H7 (cell line): ENCODE measurements at regions not wholly inside any gene's neighbourhood (a gene's known extent, or its start where the extent isn't known, plus 50 kb on each side); places are given as distances from the start of the nearest gene placed in this dataset.

Experiments
- DNase-seq: peaks from one replicate; pipeline ENCODE4 v3.0.0; 2012
- H3K27me3 ChIP-seq: 2 replicates; pipeline ENCODE4 v1.6.0; 2011; ENCODE audit warnings: mild to moderate bottlenecking, low read length; ENCODE audit not compliant: control insufficient read depth, insufficient read depth
- H3K36me3 ChIP-seq: replicated peaks from 2 replicates; pipeline ENCODE4 v1.5.1; 2011; ENCODE audit warnings: low read length; ENCODE audit not compliant: control insufficient read depth, insufficient read depth
- H3K4me3 ChIP-seq: 2 replicates; pipeline ENCODE4 v1.5.1; 2011; ENCODE audit warnings: low read depth, mild to moderate bottlenecking, control low read depth, low read length, moderate library complexity; ENCODE audit not compliant: insufficient read depth

DNA sequence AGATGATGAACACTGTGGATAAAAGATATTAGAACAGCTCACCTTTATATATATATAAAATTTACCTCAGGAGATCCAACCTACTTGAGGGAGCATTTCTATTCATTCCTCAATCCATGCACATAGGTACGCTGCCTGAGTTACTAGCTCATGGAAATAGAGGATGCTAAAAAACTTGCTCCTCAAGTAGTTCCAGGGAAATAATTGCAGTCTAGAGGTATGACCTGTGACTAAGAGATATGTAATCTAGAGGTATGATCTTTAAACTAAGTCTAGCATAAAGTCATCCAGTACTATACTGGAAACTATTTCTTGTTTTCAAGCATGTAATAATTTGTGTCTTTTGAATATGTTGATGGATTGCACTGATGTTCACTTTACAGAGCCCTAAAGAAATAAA lies 471.2 kb downstream of the TAF11L14 start:
- H3K36me3 ChIP-seq = no peaks in the 10 kb centered on the region
- DNase-seq = no peak
- no peaks in the 10 kb centered on the region for H3K27me3 ChIP-seq
- H3K4me3 ChIP-seq = no peak overlapping the region

DNA sequence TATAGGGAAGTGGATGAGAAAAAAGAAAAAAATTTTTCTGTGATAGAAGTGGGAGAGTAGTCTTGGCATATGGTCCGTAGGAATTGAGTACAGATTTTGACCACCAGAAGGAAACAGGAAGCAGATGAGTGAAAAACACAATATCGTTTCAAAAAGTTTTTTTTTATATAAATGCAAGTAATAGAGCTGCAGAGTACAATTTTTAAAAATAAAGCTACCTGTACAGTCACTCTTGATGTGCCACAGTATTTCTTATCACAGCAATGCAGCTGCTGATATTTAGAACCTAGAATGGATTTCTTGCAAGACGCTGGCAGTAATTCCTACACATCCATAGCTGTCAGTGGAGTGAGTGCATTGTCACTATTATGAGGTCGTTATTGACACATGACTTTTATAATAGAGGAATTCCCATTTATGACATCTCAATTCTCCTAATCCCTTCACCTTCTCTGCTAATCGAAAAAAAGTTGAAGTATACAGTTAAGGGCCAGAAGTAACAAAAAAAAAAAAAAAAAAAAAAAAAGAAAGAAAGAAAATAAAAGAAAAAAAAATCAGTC lies 477.7 kb downstream of the TAF11L14 start:
- Histone ChIP-seq H3K27me3 (no peaks in the 10 kb centered on the region), H3K36me3 (no peaks in the 10 kb centered on the region), H3K4me3 (no peak overlapping the region)
- no peak for DNase-seq

DNA sequence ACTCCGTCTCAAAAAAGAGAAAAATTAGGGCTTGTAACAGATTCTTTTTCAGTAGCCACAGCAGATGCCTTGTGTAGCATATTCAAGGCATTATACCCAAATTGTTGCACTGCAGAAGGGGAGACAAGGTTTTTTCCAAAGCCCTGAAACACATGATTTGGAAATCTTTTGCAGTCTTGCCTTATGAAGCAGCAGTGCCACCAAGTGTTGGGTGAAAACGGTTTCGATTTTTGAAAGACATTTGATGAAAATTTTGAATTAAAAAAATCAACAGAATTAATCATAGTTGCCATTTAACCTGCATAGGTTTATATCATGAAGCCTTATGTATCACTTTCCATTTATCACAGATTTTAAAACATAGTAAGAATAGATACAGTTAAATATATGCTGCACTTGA lies 479.5 kb downstream of the TAF11L14 start:
- no peak for DNase-seq
- Histone ChIP-seq H3K4me3 (no peak overlapping the region), H3K27me3 (no peaks in the 10 kb centered on the region), H3K36me3 (no peaks in the 10 kb centered on the region)

DNA sequence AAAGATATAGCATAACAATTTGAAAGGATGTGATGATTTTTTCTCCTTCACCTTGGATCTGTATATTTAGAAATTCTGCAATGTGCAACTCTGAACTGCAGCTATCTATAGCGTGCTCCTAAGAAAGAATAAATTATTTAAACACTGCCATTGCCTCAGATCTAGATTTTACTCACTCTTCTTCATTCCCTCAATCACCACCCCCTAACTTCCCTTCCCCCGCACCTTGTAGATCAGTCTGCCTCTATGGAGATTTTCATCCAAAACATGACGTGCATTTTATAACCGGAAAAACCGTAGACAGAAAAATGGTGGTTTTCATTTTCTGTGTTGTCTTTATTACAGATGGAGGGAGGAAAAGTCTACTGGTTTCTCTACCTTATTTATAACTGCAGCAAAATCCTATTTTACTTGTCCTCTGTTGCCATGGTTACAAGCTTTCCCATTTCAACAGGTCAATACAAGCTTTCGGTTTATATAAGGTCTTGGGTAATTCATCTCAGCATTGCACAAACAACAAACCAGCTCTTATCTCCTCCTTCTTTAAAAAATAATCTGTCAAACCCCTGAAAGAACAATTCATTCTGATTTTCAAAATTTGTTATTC lies 480.0 kb downstream of the TAF11L14 start:
- no peaks in the 10 kb centered on the region for H3K36me3 ChIP-seq
- no peak for DNase-seq
- no peaks in the 10 kb centered on the region for H3K27me3 ChIP-seq
- H3K4me3 ChIP-seq = no peak overlapping the region

DNA sequence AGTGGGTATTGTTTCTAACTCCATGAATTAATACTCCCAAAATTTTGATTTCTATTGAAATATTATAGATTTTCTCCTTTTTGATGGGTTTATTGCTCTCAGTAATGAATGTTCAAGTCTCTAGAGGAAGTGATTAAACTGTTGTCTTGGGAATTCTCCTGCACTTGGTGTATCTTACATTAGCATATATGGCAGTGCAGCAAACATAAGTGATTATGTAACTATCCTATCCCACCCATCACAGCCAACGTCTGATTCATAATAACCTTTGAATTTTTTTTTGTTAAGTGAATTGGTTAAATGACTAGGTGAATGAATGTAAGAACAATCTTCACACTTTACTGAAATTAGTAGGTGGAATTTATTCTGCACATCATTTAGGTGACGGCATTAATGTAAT lies 483.7 kb downstream of the TAF11L14 start:
- no peaks in the 10 kb centered on the region for H3K27me3 ChIP-seq
- H3K36me3 ChIP-seq = no peaks in the 10 kb centered on the region
- no peak for DNase-seq
- no peak overlapping the region for H3K4me3 ChIP-seq

DNA sequence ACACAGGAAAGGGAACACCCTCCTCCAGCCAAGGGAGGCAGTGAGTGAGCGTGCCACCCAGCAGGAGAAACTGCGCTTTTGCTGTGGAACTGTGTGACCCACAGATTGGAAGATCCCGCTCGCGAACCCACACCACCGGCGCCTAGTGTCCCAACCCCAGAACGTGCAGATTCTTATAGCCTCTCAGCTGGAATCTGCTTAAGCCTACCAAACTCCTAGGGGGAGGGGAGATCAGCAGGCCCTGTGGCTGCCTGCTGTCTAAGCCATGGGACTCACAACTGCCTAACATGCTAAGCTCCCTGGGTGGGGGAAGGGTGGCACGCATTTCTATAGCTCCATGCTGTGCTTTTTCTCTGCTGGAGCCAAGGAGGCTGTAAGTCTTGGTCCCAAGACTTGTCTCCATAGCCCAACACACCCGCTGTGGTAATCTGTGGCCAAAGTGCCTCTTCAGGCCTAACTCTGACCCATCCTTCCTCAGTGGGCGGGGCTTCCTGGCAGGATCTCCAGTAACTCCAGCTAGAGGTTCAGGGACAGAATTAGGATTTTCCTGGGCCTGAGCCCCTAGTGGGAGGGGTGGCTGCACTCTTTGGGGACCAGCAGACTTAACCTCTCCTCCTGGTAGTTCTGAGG lies 485.0 kb downstream of the TAF11L14 start:
- DNase-seq = no peak
- no peaks in the 10 kb centered on the region for H3K27me3 ChIP-seq
- H3K36me3 ChIP-seq = no peaks in the 10 kb centered on the region
- H3K4me3 ChIP-seq = no peak overlapping the region

DNA sequence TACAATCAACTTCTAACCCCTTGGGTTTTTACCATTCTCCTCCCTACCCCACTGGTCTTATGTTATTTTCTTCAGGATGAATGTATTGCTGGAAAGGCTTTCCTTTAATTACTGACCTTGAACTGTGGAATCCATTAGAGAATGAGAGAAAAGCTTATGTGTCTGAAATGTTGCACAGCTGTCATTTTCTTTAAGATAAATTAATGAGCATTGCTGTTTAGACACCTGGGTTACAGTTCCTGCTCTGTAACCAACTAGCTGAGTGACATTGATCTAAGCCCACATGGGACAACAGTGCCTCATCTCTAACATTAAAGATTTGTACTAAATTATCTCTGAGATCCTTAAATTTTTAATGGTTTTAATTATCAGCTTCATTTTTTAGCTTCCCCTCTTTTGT lies 507.0 kb downstream of the TAF11L14 start:
- H3K36me3 ChIP-seq = no peaks in the 10 kb centered on the region
- H3K27me3 ChIP-seq = no peaks in the 10 kb centered on the region
- H3K4me3 ChIP-seq = no peak overlapping the region
- DNase-seq = no peak

DNA sequence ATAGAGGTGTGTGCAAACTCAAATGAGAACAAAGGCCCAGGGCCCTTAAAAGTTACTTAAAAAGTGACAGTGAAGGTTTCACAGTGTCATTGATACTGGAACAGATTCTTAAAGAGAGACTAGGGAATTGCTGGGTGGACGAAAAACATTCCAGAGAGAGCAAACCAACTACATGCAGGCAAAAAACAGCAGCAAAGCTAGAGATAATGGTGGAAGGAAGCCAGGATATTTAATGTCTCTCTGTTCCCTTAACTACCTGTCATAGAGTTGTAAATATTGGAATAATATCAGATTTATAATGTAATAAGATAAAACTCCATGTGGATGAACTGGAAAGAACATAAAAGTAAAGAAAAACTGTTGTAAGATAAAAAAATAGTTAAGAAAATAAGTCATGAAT lies 508.6 kb downstream of the TAF11L14 start:
- Histone ChIP-seq H3K27me3 (no peaks in the 10 kb centered on the region), H3K36me3 (no peaks in the 10 kb centered on the region), H3K4me3 (no peak overlapping the region)
- DNase-seq = no peak

DNA sequence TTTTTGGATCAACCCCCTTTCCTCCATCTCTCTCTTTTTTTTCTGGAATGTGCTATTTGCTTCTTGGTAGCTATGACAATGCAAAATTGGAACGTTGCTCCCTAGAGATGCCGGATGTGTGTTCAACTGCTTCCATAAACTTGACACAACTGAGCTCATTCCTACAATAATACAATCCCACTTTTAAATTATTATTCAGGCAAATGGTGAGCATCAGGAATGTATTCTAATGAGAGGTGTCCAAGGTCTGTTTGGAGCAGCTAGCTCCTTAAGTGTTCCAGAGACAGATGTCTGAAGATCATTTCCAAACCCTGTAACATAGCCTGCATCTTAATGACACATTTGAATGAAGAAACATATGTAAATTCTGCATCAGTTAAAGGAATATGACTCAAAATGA lies 518.4 kb downstream of the TAF11L14 start:
- no peaks in the 10 kb centered on the region for H3K36me3 ChIP-seq
- no peak for DNase-seq
- no peak overlapping the region for H3K4me3 ChIP-seq
- H3K27me3 ChIP-seq = no peaks in the 10 kb centered on the region

DNA sequence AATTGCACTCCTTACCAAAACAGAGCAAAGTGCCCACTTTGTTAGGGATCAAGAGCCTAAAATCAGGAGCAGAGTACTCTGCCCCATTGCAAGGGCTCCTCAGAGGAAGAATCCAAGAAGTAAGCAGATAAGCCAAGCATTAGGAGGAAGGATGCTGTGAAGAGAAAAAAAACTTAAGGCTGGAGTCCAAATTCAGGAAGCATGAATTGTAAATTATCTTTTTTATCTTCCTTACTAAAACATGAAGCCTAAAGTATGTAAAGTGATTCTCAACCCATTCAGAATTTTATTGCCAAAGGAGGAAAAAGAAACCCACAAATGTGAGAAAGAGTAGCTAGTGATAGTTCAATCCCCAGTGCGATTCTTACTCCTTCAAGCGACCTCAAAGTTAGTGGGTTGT lies 523.9 kb downstream of the TAF11L14 start:
- Histone ChIP-seq H3K36me3 (no peaks in the 10 kb centered on the region), H3K27me3 (no peaks in the 10 kb centered on the region), H3K4me3 (no peak overlapping the region)
- DNase-seq = no peak

DNA sequence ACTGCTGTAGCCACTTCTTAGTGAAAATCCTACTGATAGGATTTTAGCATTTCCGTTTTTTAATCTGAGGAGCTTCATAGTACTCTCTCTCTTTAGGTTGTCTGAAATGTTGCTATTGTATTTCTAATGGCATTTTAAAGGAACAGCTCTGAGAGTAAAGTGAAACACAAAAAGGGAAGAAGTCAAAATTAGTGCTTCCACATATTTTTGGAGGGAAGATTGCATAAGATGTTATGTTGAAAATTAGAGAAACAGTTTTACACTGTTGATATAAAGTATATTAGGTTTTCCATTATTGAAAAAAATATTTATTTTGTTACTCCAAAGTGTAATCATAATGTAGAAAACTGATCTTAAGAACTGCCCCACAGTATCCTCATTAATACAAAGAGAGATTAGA lies 525.1 kb downstream of the TAF11L14 start:
- DNase-seq = no peak
- H3K36me3 ChIP-seq = no peaks in the 10 kb centered on the region
- no peaks in the 10 kb centered on the region for H3K27me3 ChIP-seq
- H3K4me3 ChIP-seq = no peak overlapping the region

DNA sequence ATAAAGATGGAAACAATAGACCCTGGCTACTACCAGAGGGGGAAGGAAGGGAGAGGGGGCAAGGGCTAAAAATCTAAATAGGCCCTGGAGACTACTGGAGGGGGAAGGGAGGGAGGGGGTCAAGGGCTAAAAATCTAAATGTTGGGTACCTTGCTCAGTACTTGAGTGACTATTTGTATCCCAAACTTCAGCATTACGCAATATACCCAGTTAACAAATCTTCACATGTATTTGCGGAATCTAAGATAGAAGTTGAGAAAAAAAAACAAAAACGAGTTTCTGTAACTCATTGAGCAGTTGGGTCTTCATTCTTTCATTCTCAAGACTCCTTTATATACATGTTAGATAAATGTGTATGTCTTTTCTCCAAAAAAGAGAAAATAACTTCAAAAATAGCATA lies 537.4 kb downstream of the TAF11L14 start:
- H3K27me3 ChIP-seq = no peaks in the 10 kb centered on the region
- no peak for DNase-seq
- H3K36me3 ChIP-seq = no peaks in the 10 kb centered on the region
- H3K4me3 ChIP-seq = no peak overlapping the region

DNA sequence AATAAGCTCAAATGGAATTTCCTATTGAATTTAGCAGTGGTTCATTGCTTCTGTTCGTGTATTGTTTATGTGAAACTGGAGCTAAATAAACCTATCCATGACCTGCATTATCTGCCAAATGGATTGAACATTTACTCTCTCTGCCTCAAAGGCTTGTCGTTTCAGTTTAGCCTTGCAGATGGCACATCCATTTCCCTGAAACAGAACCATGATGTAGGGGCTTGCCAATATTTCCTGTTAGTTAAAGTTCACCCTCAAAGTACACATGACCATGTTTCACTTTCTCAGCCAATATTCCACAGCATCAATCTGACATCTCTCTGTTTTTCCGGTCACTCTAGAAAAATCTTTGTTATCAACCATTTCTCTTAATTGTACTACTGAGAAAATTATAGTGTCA lies 545.3 kb downstream of the TAF11L14 start:
- Histone ChIP-seq H3K36me3 (no peaks in the 10 kb centered on the region), H3K27me3 (no peaks in the 10 kb centered on the region), H3K4me3 (no peak overlapping the region)
- DNase-seq = no peak

DNA sequence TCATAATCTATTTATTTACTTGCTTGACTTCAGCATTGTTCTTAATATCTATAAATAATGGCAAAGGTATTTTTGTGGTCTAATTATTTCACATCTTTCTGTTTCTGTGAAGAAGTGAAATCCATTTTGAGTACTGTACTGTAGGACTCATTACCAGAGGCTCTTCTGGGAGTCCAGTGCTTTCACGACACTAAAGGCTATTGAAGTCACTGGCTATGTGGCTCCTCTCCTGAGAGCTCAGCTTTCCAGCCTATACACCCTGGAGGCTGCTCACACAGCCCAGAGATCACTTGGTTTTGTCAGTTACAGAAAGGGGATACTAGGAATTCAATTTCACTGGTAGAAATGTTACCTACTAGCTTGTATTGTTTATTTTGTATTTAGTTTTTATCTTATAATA lies 547.3 kb downstream of the TAF11L14 start:
- Histone ChIP-seq H3K4me3 (no peak overlapping the region), H3K27me3 (no peaks in the 10 kb centered on the region), H3K36me3 (no peaks in the 10 kb centered on the region)
- no peak for DNase-seq

DNA sequence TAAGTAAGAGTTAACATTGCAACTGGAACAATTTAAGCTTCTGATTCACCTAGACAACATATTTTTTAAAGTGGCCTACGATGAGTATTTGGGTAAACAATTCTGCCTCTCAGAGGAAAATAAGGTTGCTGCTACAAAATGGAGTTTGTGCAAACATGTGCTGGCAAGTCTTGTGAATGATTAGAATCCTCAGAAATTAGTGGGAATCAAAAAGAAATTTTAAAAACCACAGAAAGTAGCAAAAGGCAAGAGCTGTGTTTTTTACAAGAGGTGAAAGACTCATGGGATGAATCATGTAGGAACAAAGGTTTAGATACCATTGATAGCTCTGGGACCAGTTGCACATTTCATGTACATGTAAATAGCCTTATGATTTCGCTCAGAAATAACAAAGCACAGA lies 561.6 kb downstream of the TAF11L14 start:
- H3K36me3 ChIP-seq = no peaks in the 10 kb centered on the region
- no peaks in the 10 kb centered on the region for H3K27me3 ChIP-seq
- no peak overlapping the region for H3K4me3 ChIP-seq
- DNase-seq = no peak
